Adrenal gland (tissue), 5 donors: ENCODE measurements at regions not wholly inside any gene's neighbourhood (a gene's known extent, or its start where the extent isn't known, plus 50 kb on each side); places are given as distances from the start of the nearest gene placed in this dataset.

Experiments
- POLR2A ChIP-seq, 2 donors: fragments of 450-650 bp; IDR thresholded peaks; one replicate each; pipeline ENCODE4 v1.6.1; 2017; ENCODE audit warnings: antibody characterized with exemption in 2 of 2, mild to moderate bottlenecking in 2 of 2, moderate library complexity in 1 of 2
- TF ChIP-seq, protein P1 (sequence below), 6 experiments: fragments of 450-650 bp in 4 of 6; fragments of 200-600 bp in 2 of 6; sonication (generic) in 1 of 6; IDR thresholded peaks; 1 replicate in 5 of 6; 2 replicates in 1 of 6; pipeline versions ENCODE4 v1.5.1 to v1.8.0; 2016 to 2021; ENCODE audit warnings: antibody characterized with exemption in 6 of 6, mild to moderate bottlenecking in 2 of 6, moderate library complexity in 1 of 6
- donor health status: DM: no; HTN: no; CAD: no.

DNA sequence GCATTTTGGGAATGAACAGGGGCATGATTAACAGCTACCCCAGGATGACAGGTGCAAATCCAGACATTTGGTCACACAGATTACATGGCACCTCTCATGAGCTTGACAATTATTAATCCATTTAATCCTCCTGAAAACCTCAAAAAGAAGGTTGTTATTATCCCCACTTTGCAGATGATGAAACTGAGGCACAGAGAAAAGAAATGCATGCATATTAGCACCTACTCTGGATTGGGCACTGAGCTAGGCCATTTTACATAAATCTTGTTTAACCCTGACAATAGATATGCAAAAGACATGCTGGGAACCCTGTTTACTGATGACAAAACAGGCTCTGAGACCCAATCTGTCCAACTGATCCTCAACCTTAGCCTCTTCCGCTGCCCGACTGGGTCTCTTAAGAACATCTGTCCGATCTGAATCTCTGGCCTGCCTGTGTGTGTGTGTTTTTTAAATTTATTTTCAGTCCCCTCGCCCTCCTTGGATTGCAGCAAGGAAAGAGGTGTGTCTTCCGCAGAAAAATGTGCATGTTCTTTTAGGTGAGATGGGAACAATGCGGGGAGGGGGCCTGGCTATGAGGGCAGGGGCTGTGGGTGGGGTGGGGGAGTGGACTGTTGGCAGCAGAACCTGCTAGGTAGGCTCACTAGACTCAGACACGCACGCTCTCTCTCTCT lies 162.5 kb downstream of the WNT7A start:
- no peak for TF ChIP-seq POLR2A (IDR thresholded peaks at IDR 0.05)
- TF ChIP-seq, protein P1, sequence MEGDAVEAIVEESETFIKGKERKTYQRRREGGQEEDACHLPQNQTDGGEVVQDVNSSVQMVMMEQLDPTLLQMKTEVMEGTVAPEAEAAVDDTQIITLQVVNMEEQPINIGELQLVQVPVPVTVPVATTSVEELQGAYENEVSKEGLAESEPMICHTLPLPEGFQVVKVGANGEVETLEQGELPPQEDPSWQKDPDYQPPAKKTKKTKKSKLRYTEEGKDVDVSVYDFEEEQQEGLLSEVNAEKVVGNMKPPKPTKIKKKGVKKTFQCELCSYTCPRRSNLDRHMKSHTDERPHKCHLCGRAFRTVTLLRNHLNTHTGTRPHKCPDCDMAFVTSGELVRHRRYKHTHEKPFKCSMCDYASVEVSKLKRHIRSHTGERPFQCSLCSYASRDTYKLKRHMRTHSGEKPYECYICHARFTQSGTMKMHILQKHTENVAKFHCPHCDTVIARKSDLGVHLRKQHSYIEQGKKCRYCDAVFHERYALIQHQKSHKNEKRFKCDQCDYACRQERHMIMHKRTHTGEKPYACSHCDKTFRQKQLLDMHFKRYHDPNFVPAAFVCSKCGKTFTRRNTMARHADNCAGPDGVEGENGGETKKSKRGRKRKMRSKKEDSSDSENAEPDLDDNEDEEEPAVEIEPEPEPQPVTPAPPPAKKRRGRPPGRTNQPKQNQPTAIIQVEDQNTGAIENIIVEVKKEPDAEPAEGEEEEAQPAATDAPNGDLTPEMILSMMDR (IDR thresholded peaks at IDR 0.05): no peak
